ENCODE measurements at regions not wholly inside any gene's neighbourhood (a gene's known extent, or its start where the extent isn't known, plus 50 kb on each side); places are given as distances from the start of the nearest gene placed in this dataset.

GRCh38 chr2:58803192-58803591, 562.1 kb upstream of the FANCL start:
- no peak for TF ChIP-seq PATZ1 (CRISPR knock-in tag; IDR thresholded peaks at IDR 0.05; ENCODE audit: borderline replicate concordance)
- TF ChIP-seq ISL1 (CRISPR knock-in tag; IDR thresholded peaks at IDR 0.05): no peak
- TF ChIP-seq POU6F1 (CRISPR knock-in tag; IDR thresholded peaks at IDR 0.05; ENCODE audit: borderline replicate concordance, low read depth): no peak
- no peak for TF ChIP-seq ZNF565 (CRISPR knock-in tag; conservative IDR thresholded peaks at IDR 0.05; ENCODE audit: low read depth)
- no peak for TF ChIP-seq ESRRG (CRISPR knock-in tag; IDR thresholded peaks at IDR 0.05)
- TF ChIP-seq RARB (CRISPR knock-in tag; IDR thresholded peaks at IDR 0.05): no peak
- no peak for ATAC-seq

- no peak for TF ChIP-seq RARB (CRISPR knock-in tag; IDR thresholded peaks at IDR 0.05)
- TF ChIP-seq PATZ1 (CRISPR knock-in tag; IDR thresholded peaks at IDR 0.05; ENCODE audit: borderline replicate concordance): no peak
- no peak for TF ChIP-seq ZFP30 (CRISPR knock-in tag; IDR thresholded peaks at IDR 0.05)
- TF ChIP-seq POU6F1 (CRISPR knock-in tag; IDR thresholded peaks at IDR 0.05; ENCODE audit: borderline replicate concordance, low read depth): no peak
- TF ChIP-seq TSHZ2 (CRISPR knock-in tag; IDR thresholded peaks at IDR 0.05): no peak
- no peak for TF ChIP-seq SNAI2 (CRISPR knock-in tag; IDR thresholded peaks at IDR 0.05)
- no peak for TF ChIP-seq ISL1 (CRISPR knock-in tag; IDR thresholded peaks at IDR 0.05)
- no peak for TF ChIP-seq OSR1 (CRISPR knock-in tag; IDR thresholded peaks at IDR 0.05)
- no peak for ATAC-seq
These were observed 559.8 kb upstream of the FANCL start for GRCh38 chr2:58800881-58801280.

GRCh38 chr2:58798676-58799208, 557.6 kb upstream of the FANCL start:
- ATAC-seq: no peak
- TF ChIP-seq CREB5 (CRISPR knock-in tag; IDR thresholded peaks at IDR 0.05; ENCODE audit: low read depth) (no peak), ZFP3 (CRISPR knock-in tag; IDR thresholded peaks at IDR 0.05) (no peak), ESRRG (CRISPR knock-in tag; IDR thresholded peaks at IDR 0.05) (no peak), POU6F1 (CRISPR knock-in tag; IDR thresholded peaks at IDR 0.05; ENCODE audit: borderline replicate concordance, low read depth) (no peak), OSR1 (CRISPR knock-in tag; IDR thresholded peaks at IDR 0.05) (no peak), ARNTL (CRISPR knock-in tag; IDR thresholded peaks at IDR 0.05; ENCODE audit: borderline replicate concordance, low read depth) (no peak), BACH2 (CRISPR knock-in tag; IDR thresholded peaks at IDR 0.05; ENCODE audit: borderline replicate concordance) (no peak), RARB (CRISPR knock-in tag; IDR thresholded peaks at IDR 0.05) (no peak), PATZ1 (CRISPR knock-in tag; IDR thresholded peaks at IDR 0.05; ENCODE audit: borderline replicate concordance) (no peak), ZFP30 (CRISPR knock-in tag; IDR thresholded peaks at IDR 0.05) (no peak), SNAI2 (CRISPR knock-in tag; IDR thresholded peaks at IDR 0.05) (no peak), CSRNP3 (CRISPR knock-in tag; IDR thresholded peaks at IDR 0.05) (no peak)
